GM21447 (cell line): ENCODE measurements at regions not wholly inside any gene's neighbourhood (a gene's known extent, or its start where the extent isn't known, plus 50 kb on each side); places are given as distances from the start of the nearest gene placed in this dataset.
A peak's percentile ranks its signal among the peaks of the same experiment; 100 is the strongest.

Experiments used
- ATAC-seq: cut with Tn5 transposase; IDR thresholded peaks from one replicate; pipeline ENCODE4 v1.9.1; 2021; ENCODE audit not compliant: unreplicated experiment

- no peak for ATAC-seq
Observed at GRCh38 chr10:117635826-117636225, 93.3 kb downstream of the EMX2 start.

- ATAC-seq: no peak
Observed at GRCh38 chr10:117638200-117638599, 95.7 kb downstream of the EMX2 start.

GRCh38 chr10:117638664-117639200 lies 96.2 kb downstream of the EMX2 start:
- no peak for ATAC-seq

- no peak for ATAC-seq
Observed at GRCh38 chr10:117640406-117640805, 97.9 kb downstream of the EMX2 start.

- no peak for ATAC-seq
Observed at GRCh38 chr10:117646718-117647117, 104.2 kb downstream of the EMX2 start.

GRCh38 chr10:117647306-117647705 lies 104.8 kb downstream of the EMX2 start:
- ATAC-seq: no peak

- no peak for ATAC-seq
Observed at GRCh38 chr10:117651121-117651520, 108.6 kb downstream of the EMX2 start.

GRCh38 chr10:117652228-117653169 lies 110.0 kb downstream of the EMX2 start:
- ATAC-seq: peak; percentile 19

GRCh38 chr10:117653170-117653515 lies 110.6 kb downstream of the EMX2 start:
- ATAC-seq: peak; percentile 79

- no peak for ATAC-seq
Observed at GRCh38 chr10:117654105-117654504, 111.6 kb downstream of the EMX2 start.

- ATAC-seq: peak; percentile 83
Observed at GRCh38 chr10:117656385-117657367, 114.1 kb downstream of the EMX2 start.

- no peak for ATAC-seq
Observed at GRCh38 chr10:117661316-117661715, 118.8 kb downstream of the EMX2 start.

- no peak for ATAC-seq
Observed at GRCh38 chr10:117662126-117662525, 119.6 kb downstream of the EMX2 start.

- no peak for ATAC-seq
Observed at GRCh38 chr10:117662751-117663540, 120.4 kb downstream of the EMX2 start.

GRCh38 chr10:117663750-117664149 lies 121.2 kb downstream of the EMX2 start:
- ATAC-seq: peak; percentile 100

- no peak for ATAC-seq
Observed at GRCh38 chr10:117664288-117664687, 121.7 kb downstream of the EMX2 start.

- ATAC-seq: no peak
Observed at GRCh38 chr10:117666166-117666565, 123.6 kb downstream of the EMX2 start.

- ATAC-seq: no peak
Observed at GRCh38 chr10:117666965-117667364, 124.4 kb downstream of the EMX2 start.

GRCh38 chr10:117667831-117668230 lies 125.3 kb downstream of the EMX2 start:
- ATAC-seq: no peak

- no peak for ATAC-seq
Observed at GRCh38 chr10:117668327-117669008, 125.9 kb downstream of the EMX2 start.
